GM08714 (cell line): ENCODE measurements at regions not wholly inside any gene's neighbourhood (a gene's known extent, or its start where the extent isn't known, plus 50 kb on each side); places are given as distances from the start of the nearest gene placed in this dataset.

Experiments used
- H3K4me3 ChIP-seq: fragments of 200-500 bp; sonication (Bioruptor generic); 2 replicates; pipeline ENCODE4 v1.5.1; 2014; ENCODE audit warnings: mild to moderate bottlenecking, low read length, inconsistent platforms
- ZNF274 ChIP-seq: IDR thresholded peaks from 2 replicates; pipeline ENCODE4 v1.6.1; 2012; ENCODE audit warnings: mild to moderate bottlenecking, low read depth, low read length

DNA sequence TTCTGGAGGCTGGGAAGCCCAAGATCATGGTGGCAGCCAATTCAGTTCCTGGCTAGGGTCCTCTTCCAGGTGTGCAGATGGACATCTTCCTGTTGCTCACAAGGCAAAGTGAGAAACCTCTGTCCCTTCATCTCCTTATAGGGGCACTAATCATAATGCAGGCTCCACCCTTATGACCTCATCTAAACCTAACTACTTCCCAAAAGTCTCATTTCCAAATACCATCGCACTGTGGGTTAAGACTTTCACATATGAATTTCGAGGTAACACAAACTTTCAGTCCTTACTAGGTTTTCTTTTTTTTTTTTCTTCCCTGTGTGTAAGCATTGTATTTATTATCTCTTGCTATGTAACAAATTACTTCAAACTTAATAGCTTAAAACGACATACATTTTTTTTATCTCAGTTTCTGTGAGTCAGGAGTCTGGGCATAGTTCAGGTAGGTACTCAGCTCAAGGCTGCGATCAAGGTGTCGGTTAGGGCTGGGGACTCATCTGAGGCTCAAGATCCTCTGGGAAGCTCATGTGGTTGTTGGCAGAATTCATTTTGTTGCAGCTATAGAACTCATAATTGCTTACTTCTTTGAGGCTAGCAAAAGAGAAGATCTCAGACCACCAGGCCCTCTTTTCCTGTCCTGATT, 204.7 kb upstream of the STK26 start:
- TF ChIP-seq ZNF274: no peak
- no peak overlapping the region for H3K4me3 ChIP-seq

DNA sequence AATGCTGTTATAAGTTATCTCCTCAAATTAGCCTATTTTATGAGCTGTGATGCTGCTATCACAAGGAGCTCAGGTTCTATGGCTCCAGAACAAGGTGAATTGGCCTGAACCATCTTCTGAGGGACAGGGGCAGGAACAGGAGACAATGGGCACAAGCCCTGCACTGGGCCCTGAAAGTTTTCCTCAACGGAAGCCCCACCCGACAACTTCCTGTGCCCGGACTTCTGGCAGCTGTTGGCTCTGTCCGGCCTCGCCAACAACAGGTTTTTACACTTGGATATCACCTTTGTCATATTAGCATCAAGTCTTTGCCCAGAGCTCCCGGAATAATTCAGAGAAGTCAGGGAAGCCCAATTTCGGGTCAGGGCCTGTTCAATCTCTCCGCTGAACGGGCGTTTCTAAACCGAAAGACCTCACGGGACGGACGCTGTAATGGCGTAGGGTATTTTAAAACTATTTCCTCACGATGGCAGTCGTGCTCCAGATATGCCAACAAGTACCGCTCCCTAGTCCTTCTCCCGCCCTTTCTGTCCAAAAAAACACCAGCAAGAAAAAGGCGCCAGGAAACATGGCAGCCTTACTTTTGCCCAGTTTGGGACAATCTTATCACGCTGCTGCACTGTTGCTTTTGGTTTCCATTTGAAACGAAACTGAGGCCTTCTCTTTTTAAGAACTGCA, 201.0 kb upstream of the STK26 start:
- H3K4me3 ChIP-seq: peak overlapping the region; percentile 59; the same call in 1 of the 2 replicates

DNA sequence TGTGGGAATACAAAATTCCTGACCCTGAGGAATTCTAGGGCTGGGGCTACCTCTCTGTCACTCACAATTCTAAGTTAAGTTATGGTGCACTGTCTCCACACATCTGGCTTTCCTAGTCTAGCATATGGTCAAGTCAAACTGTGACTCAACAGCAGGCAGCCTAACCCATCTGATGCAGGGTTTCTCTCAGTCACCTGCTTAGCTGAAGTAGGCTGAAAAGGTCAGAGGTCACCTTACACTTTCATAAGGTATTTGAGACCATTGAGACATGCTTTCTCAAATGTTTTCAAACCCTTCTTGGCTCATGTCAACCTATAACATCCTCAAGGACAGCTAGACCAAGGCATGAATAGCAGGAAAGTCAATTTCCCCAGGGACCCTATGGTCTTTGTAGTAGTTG, 196.5 kb upstream of the STK26 start:
- TF ChIP-seq ZNF274: no peak
- no peak overlapping the region for H3K4me3 ChIP-seq

More for the DNA sequence above, 201.0 kb upstream of the STK26 start:
- TF ChIP-seq ZNF274: no peak

DNA sequence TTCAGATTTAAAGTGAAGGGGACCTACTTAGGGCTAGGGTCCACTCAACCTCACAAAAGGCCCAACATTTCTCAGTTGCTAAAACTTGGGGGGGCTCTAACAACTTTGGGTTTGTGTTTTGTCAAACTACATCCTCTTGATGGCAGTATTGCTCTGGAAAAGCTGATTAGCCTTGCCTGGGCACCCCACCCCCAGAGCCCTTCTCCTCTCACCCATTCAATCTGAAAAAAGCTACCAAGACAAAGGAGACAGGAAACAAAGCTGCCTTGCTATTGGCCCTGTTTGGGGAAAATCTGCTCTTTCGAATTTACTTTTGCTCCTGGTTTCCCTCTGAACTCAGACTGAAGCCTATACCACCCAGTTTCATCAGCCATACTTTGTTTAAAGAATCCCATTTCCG, 195.2 kb upstream of the STK26 start:
- TF ChIP-seq ZNF274: no peak
- peak overlapping the region; percentile 42; the same call in 1 of the 2 replicates for H3K4me3 ChIP-seq

DNA sequence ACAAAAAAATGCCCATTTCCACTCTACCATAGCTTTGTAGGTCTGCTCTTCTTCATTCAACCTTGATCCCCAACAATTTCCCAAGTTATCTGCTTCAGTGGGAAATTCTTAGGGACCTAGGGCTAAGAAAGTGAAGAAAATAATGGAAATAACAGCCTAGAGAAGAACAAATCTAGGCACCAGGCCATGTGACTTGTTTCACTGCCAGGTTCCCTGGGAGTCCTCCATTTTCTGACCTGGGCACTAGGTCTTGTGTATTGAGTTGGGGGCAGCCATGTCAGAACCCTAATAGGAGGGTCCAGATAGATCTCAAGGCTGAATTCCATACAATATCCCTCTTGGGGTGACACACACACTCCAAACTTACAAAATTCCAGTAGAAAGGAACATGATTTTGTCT, 194.6 kb upstream of the STK26 start:
- peak overlapping the region; percentile 90 for H3K4me3 ChIP-seq
- no peak for TF ChIP-seq ZNF274

DNA sequence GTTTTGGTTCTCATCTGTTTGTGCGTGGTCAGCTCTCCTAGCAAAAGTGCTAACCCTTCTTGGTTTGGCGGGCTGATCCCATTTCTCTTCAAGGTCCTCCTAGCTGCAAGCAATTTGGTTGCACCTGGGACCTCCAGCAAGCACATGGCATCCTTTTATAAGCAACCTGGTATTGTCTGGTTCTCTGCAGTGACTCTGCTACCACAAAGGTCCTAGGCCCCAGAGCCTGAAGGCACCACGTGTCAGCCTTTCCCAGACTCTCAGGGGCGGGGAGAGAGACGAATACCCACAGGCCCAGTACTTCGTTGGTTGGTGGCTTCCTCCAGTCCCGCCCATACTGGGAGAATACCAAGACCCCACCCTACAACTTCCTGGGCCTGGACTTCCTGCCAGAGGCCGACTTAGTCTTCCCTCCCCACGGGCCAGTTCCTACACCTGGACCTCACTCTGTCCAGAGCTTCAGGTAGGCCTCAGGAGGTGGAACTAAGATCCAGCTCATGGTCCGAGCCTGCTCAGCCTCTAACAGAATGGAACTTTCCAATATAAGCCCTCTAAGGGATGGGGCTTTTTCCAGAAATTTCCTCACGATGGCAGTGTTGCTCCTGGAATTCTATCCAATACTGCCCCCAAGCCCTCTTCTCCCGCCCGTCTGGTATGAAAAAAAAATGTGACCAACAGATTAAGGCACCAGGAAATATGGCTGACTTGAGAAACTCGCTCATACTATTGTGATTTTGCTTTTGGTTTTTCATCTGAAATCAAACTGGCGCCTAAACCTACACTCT, 192.5 kb upstream of the STK26 start:
- no peak for TF ChIP-seq ZNF274
- peak overlapping the region; percentile 83 for H3K4me3 ChIP-seq

DNA sequence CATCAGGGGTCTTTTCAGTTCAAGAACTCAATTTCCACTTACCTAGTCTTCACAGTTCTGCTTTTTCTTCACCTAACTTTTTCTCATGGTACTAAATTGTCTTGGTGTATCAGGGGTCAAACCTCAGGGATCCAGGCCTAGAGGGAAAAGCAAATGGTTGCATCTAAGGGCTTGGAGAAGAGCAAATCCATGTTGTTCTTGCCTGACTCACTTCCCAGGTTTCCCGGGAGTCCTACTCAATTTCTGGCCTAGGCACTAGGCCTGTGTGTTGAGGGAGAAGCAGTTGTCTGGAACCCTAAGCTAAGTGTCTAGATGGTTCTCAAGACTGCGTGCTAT, 191.9 kb upstream of the STK26 start:
- H3K4me3 ChIP-seq: peak overlapping the region; percentile 67
- TF ChIP-seq ZNF274: no peak

DNA sequence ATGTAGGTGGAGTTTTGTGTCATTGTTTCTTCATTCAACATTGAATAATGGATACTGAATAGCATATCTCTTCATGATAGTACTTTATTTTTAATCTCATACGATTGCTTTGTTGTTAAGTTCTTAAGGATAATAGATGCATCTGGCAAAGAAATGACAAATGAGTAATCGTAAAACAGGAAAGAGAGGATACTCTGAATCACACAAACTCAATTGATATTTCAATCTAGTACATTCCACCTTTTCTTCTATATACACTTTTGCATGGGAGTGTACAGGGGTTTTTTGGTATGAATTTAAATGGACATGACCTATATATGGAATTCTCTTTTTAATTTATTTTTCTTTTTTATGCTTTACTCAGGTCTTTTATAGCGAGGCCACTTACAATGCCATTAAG, 186.9 kb upstream of the STK26 start:
- no peak for TF ChIP-seq ZNF274
- H3K4me3 ChIP-seq: no peak overlapping the region

DNA sequence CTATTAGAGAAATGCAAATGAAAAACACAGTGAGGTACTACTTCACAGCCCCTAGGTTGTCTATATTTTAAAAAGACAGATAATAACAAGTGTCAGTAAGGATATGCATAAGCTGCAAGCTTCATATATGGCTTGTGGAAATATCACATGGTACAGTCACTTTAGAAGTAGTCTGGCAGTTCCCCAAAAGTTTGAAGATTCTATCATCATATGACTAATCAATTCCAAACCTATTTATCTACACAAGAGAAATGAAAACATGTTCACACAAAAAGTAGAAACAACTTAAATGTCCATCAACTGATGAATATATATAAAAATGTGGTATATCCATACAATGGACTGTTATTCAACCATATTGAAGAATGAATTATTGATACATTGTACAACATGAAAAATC, 185.8 kb upstream of the STK26 start:
- TF ChIP-seq ZNF274: no peak
- H3K4me3 ChIP-seq: no peak overlapping the region

DNA sequence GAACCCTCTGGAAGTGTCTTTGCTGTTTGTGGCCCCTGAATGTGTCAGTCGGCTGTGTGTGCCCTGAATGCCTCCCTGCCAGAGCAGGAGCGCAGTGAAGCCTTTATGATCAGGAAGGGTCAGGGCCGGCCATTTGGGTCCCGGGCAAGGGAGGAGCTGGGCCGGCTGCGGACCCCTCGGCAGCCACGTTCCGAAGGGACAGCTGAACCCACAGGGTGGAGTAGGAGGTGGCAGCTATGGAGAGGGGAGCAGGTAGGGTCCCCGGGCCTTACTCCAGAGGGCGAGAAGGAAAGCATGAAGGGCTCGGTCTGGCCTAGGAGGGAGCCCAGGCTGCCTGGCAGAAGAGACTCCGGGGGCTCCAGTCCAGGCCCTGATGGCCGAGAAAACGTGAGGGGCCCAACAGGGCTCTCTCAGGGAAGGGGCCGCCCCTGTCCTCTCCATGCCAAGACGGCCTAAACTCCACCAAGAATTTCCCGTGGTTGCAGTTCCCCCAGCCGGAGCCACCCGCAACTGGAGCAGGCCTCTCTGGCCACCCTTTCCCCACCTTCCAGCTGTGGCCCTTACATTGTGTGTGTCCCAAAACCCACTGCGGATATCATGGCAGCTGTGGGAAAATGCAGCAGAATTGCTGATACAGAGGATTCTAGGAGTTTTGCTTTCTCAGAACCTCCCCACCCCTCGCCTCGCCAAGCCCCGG, 182.2 kb upstream of the STK26 start:
- H3K4me3 ChIP-seq: no peak overlapping the region
- no peak for TF ChIP-seq ZNF274

DNA sequence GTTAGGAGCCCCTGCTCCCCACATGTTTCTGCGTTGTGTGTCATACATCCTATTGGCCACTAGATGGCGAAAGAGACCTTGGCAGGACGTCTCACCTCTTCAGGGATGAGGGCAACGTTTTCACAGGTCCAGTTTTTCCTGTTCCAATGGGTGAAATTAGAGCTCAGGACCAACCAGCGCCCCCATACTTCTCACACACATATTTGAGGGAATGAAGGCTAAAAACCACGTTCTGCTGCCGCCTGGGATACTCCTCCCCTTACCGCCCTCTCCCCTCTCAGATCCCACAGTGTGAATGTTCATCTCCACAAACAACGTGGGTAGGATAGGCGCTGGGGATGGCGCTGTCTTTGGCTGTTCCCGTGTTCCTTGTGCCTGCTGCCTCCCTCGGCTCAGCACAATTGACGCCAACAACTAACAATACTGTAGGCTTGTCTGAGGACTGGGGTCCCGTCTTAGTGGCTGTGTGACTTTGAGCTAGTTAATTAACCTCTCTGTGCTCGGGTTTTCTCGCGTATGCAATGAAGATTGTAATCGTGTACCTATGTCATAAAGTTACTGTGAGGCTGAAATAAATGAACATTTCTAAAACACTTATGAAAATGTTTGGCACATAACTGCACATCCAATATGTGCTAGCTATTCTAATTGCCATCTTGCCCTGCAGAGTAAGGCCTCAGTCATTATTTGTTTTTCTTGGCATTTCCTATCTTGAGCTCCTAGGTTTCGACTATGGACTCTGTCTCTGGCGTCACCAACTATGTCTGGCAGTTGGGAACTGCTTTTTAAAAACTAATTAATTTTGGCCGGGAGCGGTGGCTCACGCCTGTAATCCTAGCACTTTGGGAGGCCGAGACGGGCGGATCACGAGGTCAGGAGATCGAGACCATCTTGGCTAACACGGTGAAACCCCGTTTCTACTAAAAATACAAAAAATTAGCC, 181.3 kb upstream of the STK26 start:
- TF ChIP-seq ZNF274: no peak
- no peak overlapping the region for H3K4me3 ChIP-seq

DNA sequence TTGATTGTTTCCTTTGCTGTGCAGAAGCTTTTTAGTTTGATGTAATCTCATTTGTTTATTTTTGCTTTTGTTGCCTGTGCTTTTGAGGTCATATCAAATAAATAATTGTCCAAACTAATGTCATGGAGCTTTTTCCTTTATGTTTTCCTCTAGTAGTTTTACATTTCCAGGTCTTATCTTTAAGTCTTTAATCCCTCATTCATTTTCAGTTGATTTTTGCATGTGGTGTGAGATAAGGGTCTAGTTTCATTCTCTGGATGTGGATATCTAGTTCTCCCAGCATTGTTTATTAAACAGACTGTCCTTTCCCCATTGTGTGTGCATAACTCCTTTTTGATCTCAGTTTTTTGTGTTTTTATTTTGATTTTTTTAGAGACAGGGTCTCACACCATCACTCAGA, 179.1 kb upstream of the STK26 start:
- H3K4me3 ChIP-seq: no peak overlapping the region
- no peak for TF ChIP-seq ZNF274

DNA sequence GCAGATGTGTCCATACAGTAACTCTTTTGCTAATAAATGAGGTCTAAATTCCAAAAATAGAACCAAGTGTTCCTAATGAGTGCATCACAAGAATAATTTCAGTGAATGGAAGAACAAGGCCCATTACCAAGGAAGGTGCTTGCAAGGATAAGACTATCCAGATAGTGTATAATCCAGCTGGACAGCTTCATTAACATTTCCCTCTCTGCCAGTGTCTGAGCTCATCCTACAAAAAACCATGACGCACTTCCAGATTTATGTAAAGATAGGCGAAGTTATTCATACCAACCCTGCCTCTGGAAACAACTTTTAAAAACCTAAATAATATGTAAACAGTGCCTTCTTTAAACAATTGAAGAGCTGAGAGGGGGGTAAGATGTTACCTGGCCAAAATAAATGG, 177.9 kb upstream of the STK26 start:
- no peak for TF ChIP-seq ZNF274

More for the DNA sequence above, 177.9 kb upstream of the STK26 start:
- no peak overlapping the region for H3K4me3 ChIP-seq
